WTC11 (cell line): ENCODE measurements at regions not wholly inside any gene's neighbourhood (a gene's known extent, or its start where the extent isn't known, plus 50 kb on each side); places are given as distances from the start of the nearest gene placed in this dataset.

ENCODE experiments used
- ATF2 ChIP-seq: sonication (generic); formaldehyde crosslinking; IDR thresholded peaks from 2 replicates; pipeline ENCODE4 v1.8.1; 2022; ENCODE audit warnings: low read depth, missing genetic modification reagents, borderline replicate concordance
- CREM ChIP-seq: sonication (generic); formaldehyde crosslinking; IDR thresholded peaks from 2 replicates; pipeline ENCODE4 v1.8.1; 2022; ENCODE audit warnings: mild to moderate bottlenecking, missing genetic modification reagents, moderate library complexity
- ETV6 ChIP-seq: sonication (generic); formaldehyde crosslinking; IDR thresholded peaks from 2 replicates; pipeline ENCODE4 v1.8.1; 2022; ENCODE audit warnings: mild to moderate bottlenecking, missing genetic modification reagents
- GRHL2 ChIP-seq: fragments of 250-450 bp; sonication (Bioruptor Pico); IDR thresholded peaks from 2 replicates; pipeline ENCODE4 v1.8.0; 2022; ENCODE audit warnings: mild to moderate bottlenecking, moderate library complexity; ENCODE audit not compliant: insufficient replicate concordance, severe bottlenecking
- MYBL2 ChIP-seq: sonication (generic); formaldehyde crosslinking; IDR thresholded peaks from 2 replicates; pipeline ENCODE4 v1.8.1; 2023; ENCODE audit warnings: mild to moderate bottlenecking, moderate library complexity, missing genetic modification reagents
- USF2 ChIP-seq: sonication (generic); formaldehyde crosslinking; IDR thresholded peaks from 2 replicates; pipeline ENCODE4 v1.8.1; 2023; ENCODE audit warnings: mild to moderate bottlenecking, missing genetic modification reagents, moderate library complexity
- ZBTB21 ChIP-seq: sonication (generic); formaldehyde crosslinking; IDR thresholded peaks from 2 replicates; pipeline ENCODE4 v1.8.1; 2023; ENCODE audit warnings: mild to moderate bottlenecking, missing genetic modification reagents, borderline replicate concordance
- ZNF121 ChIP-seq: sonication (generic); formaldehyde crosslinking; IDR thresholded peaks from 2 replicates; pipeline ENCODE4 v1.8.0; 2023; ENCODE audit warnings: missing genetic modification reagents
- ZNF263 ChIP-seq: sonication (generic); formaldehyde crosslinking; IDR thresholded peaks from 2 replicates; pipeline ENCODE4 v1.8.1; 2022; ENCODE audit warnings: low read depth, mild to moderate bottlenecking, moderate library complexity, missing genetic modification reagents
- ZNF416 ChIP-seq: fragments of 250-450 bp; sonication (Bioruptor Pico); IDR thresholded peaks from 2 replicates; pipeline ENCODE4 v1.9.0; 2021; ENCODE audit warnings: mild to moderate bottlenecking, inconsistent platforms
- ZNF671 ChIP-seq: fragments of 250-450 bp; sonication (Bioruptor Pico); IDR thresholded peaks from 2 replicates; pipeline ENCODE4 v1.8.0; 2021; ENCODE audit warnings: mild to moderate bottlenecking
- TF ChIP-seq, protein P1 (sequence below): fragments of 200-600 bp; IDR thresholded peaks from 2 replicates; pipeline ENCODE4 v1.8.0; 2022; ENCODE audit warnings: antibody characterized with exemption
- TF ChIP-seq, protein P2 (sequence below): sonication (generic); formaldehyde crosslinking; IDR thresholded peaks from 2 replicates; pipeline ENCODE4 v1.8.0; 2023; ENCODE audit warnings: missing genetic modification reagents
- TF ChIP-seq, protein P3 (sequence below): sonication (generic); formaldehyde crosslinking; conservative IDR thresholded peaks from 2 replicates; pipeline ENCODE4 v1.8.1; 2022; ENCODE audit warnings: mild to moderate bottlenecking, missing genetic modification reagents

DNA sequence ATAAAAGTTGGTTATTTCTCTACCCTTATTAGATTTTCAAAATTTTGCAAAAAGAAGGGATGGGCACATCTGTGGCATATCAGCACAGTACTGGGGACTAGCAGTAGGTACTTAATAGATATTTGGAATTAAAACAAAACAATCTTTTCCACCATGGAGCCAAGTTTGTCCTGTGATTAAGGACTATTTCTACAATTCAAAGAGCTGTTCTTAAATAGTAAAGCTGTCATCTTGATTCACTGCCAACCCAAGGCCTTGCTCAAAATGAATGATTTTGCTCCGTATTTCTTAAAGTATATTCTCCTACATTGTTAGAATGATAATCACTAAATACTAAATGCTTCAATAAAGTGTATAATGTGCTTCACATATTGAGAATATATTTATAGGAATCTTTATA, 169.9 kb downstream of the S1PR1 start:
- TF ChIP-seq, protein P1, sequence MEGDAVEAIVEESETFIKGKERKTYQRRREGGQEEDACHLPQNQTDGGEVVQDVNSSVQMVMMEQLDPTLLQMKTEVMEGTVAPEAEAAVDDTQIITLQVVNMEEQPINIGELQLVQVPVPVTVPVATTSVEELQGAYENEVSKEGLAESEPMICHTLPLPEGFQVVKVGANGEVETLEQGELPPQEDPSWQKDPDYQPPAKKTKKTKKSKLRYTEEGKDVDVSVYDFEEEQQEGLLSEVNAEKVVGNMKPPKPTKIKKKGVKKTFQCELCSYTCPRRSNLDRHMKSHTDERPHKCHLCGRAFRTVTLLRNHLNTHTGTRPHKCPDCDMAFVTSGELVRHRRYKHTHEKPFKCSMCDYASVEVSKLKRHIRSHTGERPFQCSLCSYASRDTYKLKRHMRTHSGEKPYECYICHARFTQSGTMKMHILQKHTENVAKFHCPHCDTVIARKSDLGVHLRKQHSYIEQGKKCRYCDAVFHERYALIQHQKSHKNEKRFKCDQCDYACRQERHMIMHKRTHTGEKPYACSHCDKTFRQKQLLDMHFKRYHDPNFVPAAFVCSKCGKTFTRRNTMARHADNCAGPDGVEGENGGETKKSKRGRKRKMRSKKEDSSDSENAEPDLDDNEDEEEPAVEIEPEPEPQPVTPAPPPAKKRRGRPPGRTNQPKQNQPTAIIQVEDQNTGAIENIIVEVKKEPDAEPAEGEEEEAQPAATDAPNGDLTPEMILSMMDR = no peak
- TF ChIP-seq ATF2 = no peak
- TF ChIP-seq, protein P2, sequence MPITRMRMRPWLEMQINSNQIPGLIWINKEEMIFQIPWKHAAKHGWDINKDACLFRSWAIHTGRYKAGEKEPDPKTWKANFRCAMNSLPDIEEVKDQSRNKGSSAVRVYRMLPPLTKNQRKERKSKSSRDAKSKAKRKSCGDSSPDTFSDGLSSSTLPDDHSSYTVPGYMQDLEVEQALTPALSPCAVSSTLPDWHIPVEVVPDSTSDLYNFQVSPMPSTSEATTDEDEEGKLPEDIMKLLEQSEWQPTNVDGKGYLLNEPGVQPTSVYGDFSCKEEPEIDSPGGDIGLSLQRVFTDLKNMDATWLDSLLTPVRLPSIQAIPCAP (CRISPR knock-in tag) = no peak
- TF ChIP-seq ZNF263 = no peak
- TF ChIP-seq GRHL2 (CRISPR knock-in tag) = no peak
- TF ChIP-seq, protein P3, sequence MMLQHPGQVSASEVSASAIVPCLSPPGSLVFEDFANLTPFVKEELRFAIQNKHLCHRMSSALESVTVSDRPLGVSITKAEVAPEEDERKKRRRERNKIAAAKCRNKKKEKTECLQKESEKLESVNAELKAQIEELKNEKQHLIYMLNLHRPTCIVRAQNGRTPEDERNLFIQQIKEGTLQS (CRISPR knock-in tag) = no peak
- TF ChIP-seq CREM = no peak
- no peak for TF ChIP-seq ETV6
- TF ChIP-seq ZNF121 = no peak
- TF ChIP-seq ZNF671 = no peak
- no peak for TF ChIP-seq USF2 (CRISPR knock-in tag)
- TF ChIP-seq ZNF416 (CRISPR knock-in tag) = no peak
- TF ChIP-seq ZBTB21 (CRISPR knock-in tag) = no peak
- TF ChIP-seq MYBL2 (CRISPR knock-in tag) = no peak
